Midbrain (tissue), 1 donor: ENCODE measurements at regions not wholly inside any gene's neighbourhood (a gene's known extent, or its start where the extent isn't known, plus 50 kb on each side); places are given as distances from the start of the nearest gene placed in this dataset.

Experiments
- DNase-seq: peaks from one replicate; lab custom pipeline; 2025; lab: John Stamatoyannopoulos, UW

GRCh38 chr4:23166919-23167318 is 474.2 kb downstream of the GBA3 start:
- no peak for DNase-seq

GRCh38 chr4:23166407-23166806 is 473.7 kb downstream of the GBA3 start:
- peak; percentile 6 for DNase-seq

- no peak for DNase-seq
These were observed 472.9 kb downstream of the GBA3 start for GRCh38 chr4:23165669-23166068.

- no peak for DNase-seq
These were observed 471.1 kb downstream of the GBA3 start for GRCh38 chr4:23163647-23164436.

GRCh38 chr4:23162275-23162674 is 469.5 kb downstream of the GBA3 start:
- no peak for DNase-seq

GRCh38 chr4:23161787-23162186 is 469.1 kb downstream of the GBA3 start:
- DNase-seq, result no peak

- no peak for DNase-seq
These were observed 460.3 kb downstream of the GBA3 start for GRCh38 chr4:23153076-23153475.

GRCh38 chr4:23149815-23150214 is 457.1 kb downstream of the GBA3 start:
- no peak for DNase-seq

GRCh38 chr4:23144707-23145106 is 452.0 kb downstream of the GBA3 start:
- DNase-seq, result no peak

- DNase-seq, result peak; percentile 72
These were observed 443.3 kb downstream of the GBA3 start for GRCh38 chr4:23135792-23136645.

- no peak for DNase-seq
These were observed 441.6 kb downstream of the GBA3 start for GRCh38 chr4:23134331-23134730.

- DNase-seq, result no peak
These were observed 438.1 kb downstream of the GBA3 start for GRCh38 chr4:23130845-23131244.

GRCh38 chr4:23125118-23125517 is 432.4 kb downstream of the GBA3 start:
- no peak for DNase-seq

- no peak for DNase-seq
These were observed 430.1 kb downstream of the GBA3 start for GRCh38 chr4:23122666-23123400.

- DNase-seq, result no peak
These were observed 427.6 kb downstream of the GBA3 start for GRCh38 chr4:23120374-23120773.

GRCh38 chr4:23117826-23118225 is 425.1 kb downstream of the GBA3 start:
- no peak for DNase-seq

GRCh38 chr4:23114538-23114937 is 421.8 kb downstream of the GBA3 start:
- no peak for DNase-seq

- DNase-seq, result no peak
These were observed 420.4 kb downstream of the GBA3 start for GRCh38 chr4:23113104-23113503.

- no peak for DNase-seq
These were observed 413.8 kb downstream of the GBA3 start for GRCh38 chr4:23106516-23106915.

GRCh38 chr4:23105759-23106370 is 413.1 kb downstream of the GBA3 start:
- DNase-seq, result no peak

GRCh38 chr4:23097251-23097650 is 404.5 kb downstream of the GBA3 start:
- no peak for DNase-seq

- peak; percentile 1 for DNase-seq
These were observed 399.0 kb downstream of the GBA3 start for GRCh38 chr4:23091711-23092110.
